HEK293 (cell line): ENCODE measurements at regions not wholly inside any gene's neighbourhood (a gene's known extent, or its start where the extent isn't known, plus 50 kb on each side); places are given as distances from the start of the nearest gene placed in this dataset.

ENCODE experiments used
- KLF9 ChIP-seq: fragments of 450-650 bp; formaldehyde crosslinking; IDR thresholded peaks from 2 replicates; pipeline ENCODE4 v1.5.1; 2016; ENCODE audit warnings: missing biosample characterization, missing genetic modification characterization, low read depth
- ZNF701 ChIP-seq: fragments of 450-650 bp; formaldehyde crosslinking; IDR thresholded peaks from 2 replicates; pipeline ENCODE4 v1.5.1; 2016; ENCODE audit warnings: missing biosample characterization, missing genetic modification characterization
- TF ChIP-seq, protein P1 (sequence below): fragments of 450-650 bp; formaldehyde crosslinking; IDR thresholded peaks from 2 replicates; pipeline ENCODE4 v1.5.1; 2017; ENCODE audit warnings: missing biosample characterization, missing genetic modification characterization
- TF ChIP-seq, protein P2 (sequence below): fragments of 450-650 bp; formaldehyde crosslinking; IDR thresholded peaks from 2 replicates; pipeline ENCODE4 v1.5.1; 2016; ENCODE audit warnings: missing biosample characterization, missing genetic modification characterization
- TF ChIP-seq, protein P3 (sequence below): fragments of 450-650 bp; formaldehyde crosslinking; IDR thresholded peaks from 2 replicates; pipeline ENCODE4 v1.5.1; 2016; ENCODE audit warnings: missing biosample characterization, missing genetic modification characterization

DNA sequence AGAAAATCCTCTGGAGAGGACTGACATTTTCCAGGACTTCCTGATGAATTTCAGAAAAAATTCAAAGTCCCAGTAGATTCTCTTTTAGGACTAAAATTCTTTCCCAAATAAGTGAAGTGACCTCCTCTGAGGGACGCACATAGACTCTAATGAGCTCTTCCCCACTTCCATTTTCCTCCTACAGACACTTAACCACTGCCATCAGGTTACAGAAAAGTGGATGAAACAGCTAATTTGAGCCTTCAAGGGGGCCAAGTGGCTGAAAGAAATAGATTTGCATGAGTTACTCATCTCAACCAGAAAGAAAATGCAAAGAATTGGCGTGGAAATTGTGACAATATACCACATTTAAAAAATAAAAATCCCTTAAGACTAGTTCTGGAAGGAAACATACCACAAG, 185.3 kb upstream of the EDNRB start:
- TF ChIP-seq, protein P1, sequence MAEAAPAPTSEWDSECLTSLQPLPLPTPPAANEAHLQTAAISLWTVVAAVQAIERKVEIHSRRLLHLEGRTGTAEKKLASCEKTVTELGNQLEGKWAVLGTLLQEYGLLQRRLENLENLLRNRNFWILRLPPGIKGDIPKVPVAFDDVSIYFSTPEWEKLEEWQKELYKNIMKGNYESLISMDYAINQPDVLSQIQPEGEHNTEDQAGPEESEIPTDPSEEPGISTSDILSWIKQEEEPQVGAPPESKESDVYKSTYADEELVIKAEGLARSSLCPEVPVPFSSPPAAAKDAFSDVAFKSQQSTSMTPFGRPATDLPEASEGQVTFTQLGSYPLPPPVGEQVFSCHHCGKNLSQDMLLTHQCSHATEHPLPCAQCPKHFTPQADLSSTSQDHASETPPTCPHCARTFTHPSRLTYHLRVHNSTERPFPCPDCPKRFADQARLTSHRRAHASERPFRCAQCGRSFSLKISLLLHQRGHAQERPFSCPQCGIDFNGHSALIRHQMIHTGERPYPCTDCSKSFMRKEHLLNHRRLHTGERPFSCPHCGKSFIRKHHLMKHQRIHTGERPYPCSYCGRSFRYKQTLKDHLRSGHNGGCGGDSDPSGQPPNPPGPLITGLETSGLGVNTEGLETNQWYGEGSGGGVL (tag by site-specific recombination) = no peak
- TF ChIP-seq, protein P2, sequence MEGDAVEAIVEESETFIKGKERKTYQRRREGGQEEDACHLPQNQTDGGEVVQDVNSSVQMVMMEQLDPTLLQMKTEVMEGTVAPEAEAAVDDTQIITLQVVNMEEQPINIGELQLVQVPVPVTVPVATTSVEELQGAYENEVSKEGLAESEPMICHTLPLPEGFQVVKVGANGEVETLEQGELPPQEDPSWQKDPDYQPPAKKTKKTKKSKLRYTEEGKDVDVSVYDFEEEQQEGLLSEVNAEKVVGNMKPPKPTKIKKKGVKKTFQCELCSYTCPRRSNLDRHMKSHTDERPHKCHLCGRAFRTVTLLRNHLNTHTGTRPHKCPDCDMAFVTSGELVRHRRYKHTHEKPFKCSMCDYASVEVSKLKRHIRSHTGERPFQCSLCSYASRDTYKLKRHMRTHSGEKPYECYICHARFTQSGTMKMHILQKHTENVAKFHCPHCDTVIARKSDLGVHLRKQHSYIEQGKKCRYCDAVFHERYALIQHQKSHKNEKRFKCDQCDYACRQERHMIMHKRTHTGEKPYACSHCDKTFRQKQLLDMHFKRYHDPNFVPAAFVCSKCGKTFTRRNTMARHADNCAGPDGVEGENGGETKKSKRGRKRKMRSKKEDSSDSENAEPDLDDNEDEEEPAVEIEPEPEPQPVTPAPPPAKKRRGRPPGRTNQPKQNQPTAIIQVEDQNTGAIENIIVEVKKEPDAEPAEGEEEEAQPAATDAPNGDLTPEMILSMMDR (tag by site-specific recombination) = no peak
- TF ChIP-seq KLF9 (no peak), ZNF701 (no peak)
- TF ChIP-seq, protein P3, sequence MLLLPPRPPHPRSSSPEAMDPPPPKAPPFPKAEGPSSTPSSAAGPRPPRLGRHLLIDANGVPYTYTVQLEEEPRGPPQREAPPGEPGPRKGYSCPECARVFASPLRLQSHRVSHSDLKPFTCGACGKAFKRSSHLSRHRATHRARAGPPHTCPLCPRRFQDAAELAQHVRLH = no peak
